Ecto neural progenitor cell (in vitro differentiated cells): ENCODE measurements at regions not wholly inside any gene's neighbourhood (a gene's known extent, or its start where the extent isn't known, plus 50 kb on each side); places are given as distances from the start of the nearest gene placed in this dataset.
"Not testable (repeated sequence)": the region's sequence is repeated elsewhere in the genome, so short reads cannot be mapped to it uniquely, and the experiment has no call there.

Experiments used
- DNase-seq: peaks from one replicate; pipeline ENCODE4 v3.0.0-alpha.2; 2018; ENCODE audit warnings: low spot score

GRCh38 chr4:149039786-149040185, 597.6 kb upstream of the NR3C2 start:
- DNase-seq, result not testable (repeated sequence)

GRCh38 chr4:149031399-149031798, 589.2 kb upstream of the NR3C2 start:
- no peak for DNase-seq

- no peak for DNase-seq
These were observed 586.9 kb upstream of the NR3C2 start for GRCh38 chr4:149029056-149029651.

GRCh38 chr4:149026696-149027095, 584.5 kb upstream of the NR3C2 start:
- DNase-seq, result no peak

GRCh38 chr4:149017002-149017734, 575.0 kb upstream of the NR3C2 start:
- DNase-seq, result no peak

- DNase-seq, result no peak
These were observed 567.0 kb upstream of the NR3C2 start for GRCh38 chr4:149009223-149009622.

GRCh38 chr4:149008415-149009025, 566.3 kb upstream of the NR3C2 start:
- DNase-seq, result no peak

- no peak for DNase-seq
These were observed 563.0 kb upstream of the NR3C2 start for GRCh38 chr4:149005191-149005590.

GRCh38 chr4:148999924-149000323, 557.7 kb upstream of the NR3C2 start:
- DNase-seq, result no peak

GRCh38 chr4:148998719-148999118, 556.5 kb upstream of the NR3C2 start:
- DNase-seq, result no peak

- no peak for DNase-seq
These were observed 544.7 kb upstream of the NR3C2 start for GRCh38 chr4:148986951-148987350.

- DNase-seq, result no peak
These were observed 542.7 kb upstream of the NR3C2 start for GRCh38 chr4:148984951-148985350.

GRCh38 chr4:148982200-148982599, 540.0 kb upstream of the NR3C2 start:
- no peak for DNase-seq

GRCh38 chr4:148980782-148981480, 538.7 kb upstream of the NR3C2 start:
- no peak for DNase-seq

GRCh38 chr4:148978301-148978700, 536.1 kb upstream of the NR3C2 start:
- DNase-seq, result no peak

GRCh38 chr4:148975464-148975863, 533.2 kb upstream of the NR3C2 start:
- DNase-seq, result no peak

GRCh38 chr4:148965080-148965479, 522.9 kb upstream of the NR3C2 start:
- no peak for DNase-seq

- no peak for DNase-seq
These were observed 522.2 kb upstream of the NR3C2 start for GRCh38 chr4:148964456-148964855.

- no peak for DNase-seq
These were observed 520.5 kb upstream of the NR3C2 start for GRCh38 chr4:148962539-148963290.

- DNase-seq, result no peak
These were observed 519.3 kb upstream of the NR3C2 start for GRCh38 chr4:148961526-148961925.

- no peak for DNase-seq
These were observed 516.1 kb upstream of the NR3C2 start for GRCh38 chr4:148958317-148958716.
